GM21529 (cell line): ENCODE measurements at regions not wholly inside any gene's neighbourhood (a gene's known extent, or its start where the extent isn't known, plus 50 kb on each side); places are given as distances from the start of the nearest gene placed in this dataset.
A peak's percentile ranks its signal among the peaks of the same experiment; 100 is the strongest.
"Not testable (repeated sequence)": the region's sequence is repeated elsewhere in the genome, so short reads cannot be mapped to it uniquely, and the experiment has no call there.

Source experiments
- ATAC-seq: cut with Tn5 transposase; IDR thresholded peaks from one replicate; pipeline ENCODE4 v1.9.1; 2021; ENCODE audit not compliant: unreplicated experiment

GRCh38 chr3:152768478-152768877, 66.5 kb upstream of the P2RY1 start:
- ATAC-seq: no peak

DNA sequence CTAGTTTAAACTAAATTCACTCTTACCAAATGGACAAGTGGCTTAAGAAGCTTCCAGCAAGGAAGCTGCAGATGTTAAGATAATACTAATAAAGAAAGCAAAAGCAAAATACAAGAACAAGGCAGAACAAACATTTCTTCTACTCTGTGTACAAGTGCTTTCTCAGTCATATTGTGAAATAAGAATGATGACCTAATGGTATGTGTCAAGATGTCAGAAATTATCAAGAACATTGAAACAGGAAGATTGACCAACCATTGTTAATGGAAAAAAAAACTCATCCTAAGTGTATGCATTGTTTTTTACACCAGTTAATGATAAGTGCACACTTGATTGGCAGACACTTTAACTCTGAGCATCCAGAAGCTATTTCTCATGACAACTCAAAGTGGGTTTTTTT, 65.4 kb upstream of the P2RY1 start:
- ATAC-seq: peak; percentile 97

DNA sequence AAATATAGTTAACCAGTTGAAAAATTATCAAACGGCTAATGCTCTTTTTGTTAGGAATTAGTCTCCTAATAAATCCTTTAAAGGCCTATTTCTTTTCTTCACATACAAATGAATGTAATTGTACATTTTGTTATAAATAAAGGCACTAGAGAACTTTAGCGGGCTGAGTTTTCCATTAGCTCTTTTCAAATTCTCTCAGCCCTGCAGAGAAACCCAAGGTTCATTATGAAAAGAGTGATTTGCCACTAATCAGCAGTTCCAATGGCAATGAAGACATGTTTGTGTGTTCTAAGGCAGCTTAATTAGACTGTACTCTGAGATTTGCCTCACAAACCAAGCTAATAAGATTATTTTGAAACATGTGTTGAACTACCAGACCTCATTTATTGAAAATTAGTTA, 64.6 kb upstream of the P2RY1 start:
- no peak for ATAC-seq

GRCh38 chr3:152771120-152771519, 63.8 kb upstream of the P2RY1 start:
- no peak for ATAC-seq

- ATAC-seq: no peak
Measured at GRCh38 chr3:152772674-152773225, 62.2 kb upstream of the P2RY1 start.

DNA sequence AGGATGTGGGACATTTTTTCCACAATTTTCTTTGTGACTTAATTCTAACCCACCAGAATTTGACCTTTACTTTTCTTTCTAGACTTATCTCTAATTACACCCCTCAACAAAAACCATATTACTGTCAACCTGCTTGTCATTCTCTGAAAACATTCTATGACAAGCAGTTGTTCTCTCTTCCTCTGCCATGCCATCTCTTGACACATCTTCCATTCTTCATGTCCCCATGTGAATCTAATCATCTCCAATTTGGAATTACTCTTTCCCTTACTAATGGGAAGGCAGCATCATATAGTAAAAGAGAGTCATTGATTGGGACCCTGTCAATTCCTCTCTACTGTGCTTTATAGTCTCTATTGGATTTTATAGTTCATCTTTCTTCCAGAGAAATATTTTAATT, 61.3 kb upstream of the P2RY1 start:
- no peak for ATAC-seq

GRCh38 chr3:152774230-152774629, 60.7 kb upstream of the P2RY1 start:
- not testable (repeated sequence) for ATAC-seq

GRCh38 chr3:152778022-152778421, 56.9 kb upstream of the P2RY1 start:
- no peak for ATAC-seq

- no peak for ATAC-seq
Measured at GRCh38 chr3:152779653-152780052, 55.3 kb upstream of the P2RY1 start.

DNA sequence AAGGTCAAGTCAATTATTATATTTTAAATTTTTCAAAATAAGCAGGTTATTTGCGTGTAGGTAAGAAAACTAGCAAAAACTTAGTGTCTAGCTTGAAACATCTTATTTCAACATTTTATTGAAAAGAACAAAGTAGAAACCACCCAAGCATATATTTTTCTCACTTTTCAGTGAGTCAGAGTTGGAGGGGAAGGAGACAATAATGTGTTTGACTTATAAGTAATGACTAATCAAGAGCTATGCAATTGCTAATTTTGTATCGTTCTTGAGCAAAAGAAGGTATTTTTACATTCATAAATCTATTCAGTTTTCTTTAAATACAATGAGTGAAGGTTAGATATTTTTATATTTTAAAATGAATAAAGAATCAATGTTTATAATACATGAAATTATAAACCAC, 54.4 kb upstream of the P2RY1 start:
- ATAC-seq: no peak

DNA sequence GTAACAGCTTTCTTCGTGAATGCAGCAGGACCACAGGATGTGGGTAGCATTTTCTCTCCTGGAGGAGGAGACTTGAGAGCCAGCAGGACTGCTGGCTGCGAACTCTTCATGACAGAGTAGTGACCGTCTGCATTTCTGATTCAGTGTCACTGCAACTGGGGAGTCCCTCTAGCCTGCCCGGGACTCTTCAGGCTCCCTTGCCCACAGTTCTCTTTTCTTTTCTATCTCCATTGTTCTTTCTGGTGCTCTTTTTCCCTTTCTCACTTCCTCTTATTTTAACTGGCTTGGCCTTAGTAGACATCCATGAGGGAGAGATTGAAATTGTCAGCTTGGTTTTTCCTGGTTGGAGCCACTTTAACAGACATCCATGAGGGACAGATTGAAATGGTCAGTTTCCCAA, 49.9 kb upstream of the P2RY1 start:
- ATAC-seq: no peak
